ENCODE measurements at regions not wholly inside any gene's neighbourhood (a gene's known extent, or its start where the extent isn't known, plus 50 kb on each side); places are given as distances from the start of the nearest gene placed in this dataset.

GRCh38 chr5:3893527-3893926 is 297.9 kb downstream of the IRX1 start:
- peaks cover 10% of the 10 kb centered on the region for H3K9me3 Mint-ChIP-seq (ENCODE audit: low read depth, unreplicated experiment)
- no TSS peak for BruUV-seq (replicated peaks)
- TF ChIP-seq CTCF (IDR thresholded peaks at IDR 0.05; ENCODE audit: unreplicated experiment): no peak
- H3K4me3 Mint-ChIP-seq (ENCODE audit: low read depth, unreplicated experiment): no peak overlapping the region
- H3K36me3 Mint-ChIP-seq (ENCODE audit: insufficient read depth, unreplicated experiment): no peaks in the 10 kb centered on the region
- no peak overlapping the region for H3K27ac Mint-ChIP-seq (ENCODE audit: unreplicated experiment)
- CTCF ChIA-PET: no interaction called here
- H3K4me1 Mint-ChIP-seq (ENCODE audit: low read depth, unreplicated experiment): no peaks in the 10 kb centered on the region
- intact Hi-C loops (cut with micrococcal nuclease; ENCODE audit: unreplicated experiment): no loop called here
- H3K27me3 Mint-ChIP-seq (ENCODE audit: unreplicated experiment): no peaks in the 10 kb centered on the region
- no peak for DNase-seq

GRCh38 chr5:3893975-3894374 is 298.3 kb downstream of the IRX1 start:
- no peaks in the 10 kb centered on the region for H3K4me1 Mint-ChIP-seq (ENCODE audit: low read depth, unreplicated experiment)
- CTCF ChIA-PET: no interaction called here
- TF ChIP-seq CTCF (IDR thresholded peaks at IDR 0.05; ENCODE audit: unreplicated experiment): no peak
- no peak overlapping the region for H3K4me3 Mint-ChIP-seq (ENCODE audit: low read depth, unreplicated experiment)
- no peak overlapping the region for H3K27ac Mint-ChIP-seq (ENCODE audit: unreplicated experiment)
- no peak for DNase-seq
- intact Hi-C loops (cut with micrococcal nuclease; ENCODE audit: unreplicated experiment): loop anchor here (2.0 kb wide), 1 partner anchor 27 kb away; no protein-coding TSS in a partner anchor
- peaks cover 10% of the 10 kb centered on the region for H3K9me3 Mint-ChIP-seq (ENCODE audit: low read depth, unreplicated experiment)
- H3K27me3 Mint-ChIP-seq (ENCODE audit: unreplicated experiment): no peaks in the 10 kb centered on the region
- BruUV-seq (replicated peaks): no TSS peak
- H3K36me3 Mint-ChIP-seq (ENCODE audit: insufficient read depth, unreplicated experiment): no peaks in the 10 kb centered on the region

GRCh38 chr5:3896098-3896497 is 300.5 kb downstream of the IRX1 start:
- CTCF ChIA-PET: no interaction called here
- no peak for TF ChIP-seq CTCF (IDR thresholded peaks at IDR 0.05; ENCODE audit: unreplicated experiment)
- intact Hi-C loops (cut with micrococcal nuclease; ENCODE audit: unreplicated experiment): no loop called here
- Mint-ChIP-seq H3K36me3 (ENCODE audit: insufficient read depth, unreplicated experiment) (no peaks in the 10 kb centered on the region), H3K27me3 (ENCODE audit: unreplicated experiment) (no peaks in the 10 kb centered on the region), H3K4me3 (ENCODE audit: low read depth, unreplicated experiment) (no peak overlapping the region), H3K4me1 (ENCODE audit: low read depth, unreplicated experiment) (no peaks in the 10 kb centered on the region), H3K9me3 (ENCODE audit: low read depth, unreplicated experiment) (peaks cover 9% of the 10 kb centered on the region), H3K27ac (ENCODE audit: unreplicated experiment) (no peak overlapping the region)
- no peak for DNase-seq
- BruUV-seq (replicated peaks): no TSS peak

- Mint-ChIP-seq H3K27ac (ENCODE audit: unreplicated experiment) (no peak overlapping the region), H3K36me3 (ENCODE audit: insufficient read depth, unreplicated experiment) (no peaks in the 10 kb centered on the region), H3K9me3 (ENCODE audit: low read depth, unreplicated experiment) (peaks cover 16% of the 10 kb centered on the region), H3K27me3 (ENCODE audit: unreplicated experiment) (no peaks in the 10 kb centered on the region), H3K4me1 (ENCODE audit: low read depth, unreplicated experiment) (no peaks in the 10 kb centered on the region), H3K4me3 (ENCODE audit: low read depth, unreplicated experiment) (no peak overlapping the region)
- no peak for DNase-seq
- intact Hi-C loops (cut with micrococcal nuclease; ENCODE audit: unreplicated experiment): no loop called here
- CTCF ChIA-PET: no interaction called here
- BruUV-seq (replicated peaks): no TSS peak
- TF ChIP-seq CTCF (IDR thresholded peaks at IDR 0.05; ENCODE audit: unreplicated experiment): no peak
These were observed 303.5 kb downstream of the IRX1 start for GRCh38 chr5:3899093-3899492.

GRCh38 chr5:3904584-3904983 is 309.0 kb downstream of the IRX1 start:
- CTCF ChIA-PET: no interaction called here
- intact Hi-C loops (cut with micrococcal nuclease; ENCODE audit: unreplicated experiment): no loop called here
- Mint-ChIP-seq H3K27me3 (ENCODE audit: unreplicated experiment) (no peaks in the 10 kb centered on the region), H3K9me3 (ENCODE audit: low read depth, unreplicated experiment) (peaks cover 31% of the 10 kb centered on the region), H3K4me3 (ENCODE audit: low read depth, unreplicated experiment) (no peak overlapping the region), H3K27ac (ENCODE audit: unreplicated experiment) (no peak overlapping the region), H3K4me1 (ENCODE audit: low read depth, unreplicated experiment) (no peaks in the 10 kb centered on the region), H3K36me3 (ENCODE audit: insufficient read depth, unreplicated experiment) (no peaks in the 10 kb centered on the region)
- no peak for DNase-seq
- BruUV-seq (replicated peaks): no TSS peak
- TF ChIP-seq CTCF (IDR thresholded peaks at IDR 0.05; ENCODE audit: unreplicated experiment): no peak
